ENCODE measurements at regions not wholly inside any gene's neighbourhood (a gene's known extent, or its start where the extent isn't known, plus 50 kb on each side); places are given as distances from the start of the nearest gene placed in this dataset.
"Not testable (repeated sequence)": the region's sequence is repeated elsewhere in the genome, so short reads cannot be mapped to it uniquely, and the experiment has no call there.

GRCh38 chr9:42759320-42759719 lies 575.9 kb downstream of the SPATA31A6 start:
- not testable (repeated sequence) for H2AFZ ChIP-seq (ENCODE audit: low read depth, low read length); H3K9me3 ChIP-seq (ENCODE audit: insufficient read depth, low read length); H3K4me3 ChIP-seq (ENCODE audit: low read length); H3K27me3 ChIP-seq (ENCODE audit: low read depth, low read length); H3K4me1 ChIP-seq (ENCODE audit: low read length); H3K4me2 ChIP-seq (ENCODE audit: low read length); H3K36me3 ChIP-seq (replicated peaks; ENCODE audit: low read depth, low read length); H3K27ac ChIP-seq (ENCODE audit: low read length); H4K20me1 ChIP-seq (ENCODE audit: insufficient read depth, low read length); H3K9ac ChIP-seq (ENCODE audit: low read length); H3K79me2 ChIP-seq (ENCODE audit: low read length)
- TF ChIP-seq CTCF (IDR thresholded peaks at IDR 0.05; ENCODE audit: low read depth, low read length): peak; percentile 36

GRCh38 chr9:42782201-42782600 lies 598.7 kb downstream of the SPATA31A6 start:
- H2AFZ ChIP-seq (ENCODE audit: low read depth, low read length); H3K36me3 ChIP-seq (replicated peaks; ENCODE audit: low read depth, low read length); H3K4me1 ChIP-seq (ENCODE audit: low read length); H3K4me3 ChIP-seq (ENCODE audit: low read length); H3K9ac ChIP-seq (ENCODE audit: low read length); H3K9me3 ChIP-seq (ENCODE audit: insufficient read depth, low read length); H3K79me2 ChIP-seq (ENCODE audit: low read length); H4K20me1 ChIP-seq (ENCODE audit: insufficient read depth, low read length); H3K4me2 ChIP-seq (ENCODE audit: low read length); H3K27ac ChIP-seq (ENCODE audit: low read length); H3K27me3 ChIP-seq (ENCODE audit: low read depth, low read length): not testable (repeated sequence)

GRCh38 chr9:42792725-42793124 lies 609.3 kb downstream of the SPATA31A6 start:
- H3K27ac ChIP-seq (ENCODE audit: low read length); H3K4me1 ChIP-seq (ENCODE audit: low read length); H3K27me3 ChIP-seq (ENCODE audit: low read depth, low read length); H4K20me1 ChIP-seq (ENCODE audit: insufficient read depth, low read length); H3K4me3 ChIP-seq (ENCODE audit: low read length); H2AFZ ChIP-seq (ENCODE audit: low read depth, low read length); H3K79me2 ChIP-seq (ENCODE audit: low read length); H3K36me3 ChIP-seq (replicated peaks; ENCODE audit: low read depth, low read length); H3K4me2 ChIP-seq (ENCODE audit: low read length); H3K9ac ChIP-seq (ENCODE audit: low read length); H3K9me3 ChIP-seq (ENCODE audit: insufficient read depth, low read length): not testable (repeated sequence)

GRCh38 chr9:42798571-42798970 lies 615.1 kb downstream of the SPATA31A6 start:
- H3K27me3 ChIP-seq (ENCODE audit: low read depth, low read length); H3K27ac ChIP-seq (ENCODE audit: low read length); H3K9ac ChIP-seq (ENCODE audit: low read length); H3K4me2 ChIP-seq (ENCODE audit: low read length); H3K79me2 ChIP-seq (ENCODE audit: low read length); H4K20me1 ChIP-seq (ENCODE audit: insufficient read depth, low read length); H3K4me1 ChIP-seq (ENCODE audit: low read length); H3K4me3 ChIP-seq (ENCODE audit: low read length); H2AFZ ChIP-seq (ENCODE audit: low read depth, low read length); H3K9me3 ChIP-seq (ENCODE audit: insufficient read depth, low read length); H3K36me3 ChIP-seq (replicated peaks; ENCODE audit: low read depth, low read length): not testable (repeated sequence)
- TF ChIP-seq CTCF (IDR thresholded peaks at IDR 0.05; ENCODE audit: low read depth, low read length): peak; percentile 29

GRCh38 chr9:42802716-42803115 lies 619.3 kb downstream of the SPATA31A6 start:
- H3K9ac ChIP-seq (ENCODE audit: low read length); H3K4me1 ChIP-seq (ENCODE audit: low read length); H3K27ac ChIP-seq (ENCODE audit: low read length); H3K36me3 ChIP-seq (replicated peaks; ENCODE audit: low read depth, low read length); H3K27me3 ChIP-seq (ENCODE audit: low read depth, low read length); H3K79me2 ChIP-seq (ENCODE audit: low read length); H3K9me3 ChIP-seq (ENCODE audit: insufficient read depth, low read length); H2AFZ ChIP-seq (ENCODE audit: low read depth, low read length); H3K4me3 ChIP-seq (ENCODE audit: low read length); H3K4me2 ChIP-seq (ENCODE audit: low read length); H4K20me1 ChIP-seq (ENCODE audit: insufficient read depth, low read length): not testable (repeated sequence)

- not testable (repeated sequence) for H3K36me3 ChIP-seq (replicated peaks; ENCODE audit: low read depth, low read length); H3K4me1 ChIP-seq (ENCODE audit: low read length); H3K4me3 ChIP-seq (ENCODE audit: low read length); H2AFZ ChIP-seq (ENCODE audit: low read depth, low read length); H3K79me2 ChIP-seq (ENCODE audit: low read length); H3K27me3 ChIP-seq (ENCODE audit: low read depth, low read length); H4K20me1 ChIP-seq (ENCODE audit: insufficient read depth, low read length); H3K27ac ChIP-seq (ENCODE audit: low read length); H3K9ac ChIP-seq (ENCODE audit: low read length); H3K9me3 ChIP-seq (ENCODE audit: insufficient read depth, low read length); H3K4me2 ChIP-seq (ENCODE audit: low read length)
Observed at GRCh38 chr9:42806674-42807073, 623.2 kb downstream of the SPATA31A6 start.

GRCh38 chr9:42821468-42821867 lies 638.0 kb downstream of the SPATA31A6 start:
- H3K27me3 ChIP-seq (ENCODE audit: low read depth, low read length); H3K27ac ChIP-seq (ENCODE audit: low read length); H2AFZ ChIP-seq (ENCODE audit: low read depth, low read length); H3K4me2 ChIP-seq (ENCODE audit: low read length); H3K4me1 ChIP-seq (ENCODE audit: low read length); H4K20me1 ChIP-seq (ENCODE audit: insufficient read depth, low read length); H3K79me2 ChIP-seq (ENCODE audit: low read length); H3K36me3 ChIP-seq (replicated peaks; ENCODE audit: low read depth, low read length); H3K9me3 ChIP-seq (ENCODE audit: insufficient read depth, low read length); H3K4me3 ChIP-seq (ENCODE audit: low read length); H3K9ac ChIP-seq (ENCODE audit: low read length): not testable (repeated sequence)

- H3K27ac ChIP-seq (ENCODE audit: low read length); H2AFZ ChIP-seq (ENCODE audit: low read depth, low read length); H3K36me3 ChIP-seq (replicated peaks; ENCODE audit: low read depth, low read length); H3K27me3 ChIP-seq (ENCODE audit: low read depth, low read length); H3K79me2 ChIP-seq (ENCODE audit: low read length); H3K9ac ChIP-seq (ENCODE audit: low read length); H3K4me2 ChIP-seq (ENCODE audit: low read length); H3K9me3 ChIP-seq (ENCODE audit: insufficient read depth, low read length); H3K4me3 ChIP-seq (ENCODE audit: low read length); H4K20me1 ChIP-seq (ENCODE audit: insufficient read depth, low read length); H3K4me1 ChIP-seq (ENCODE audit: low read length): not testable (repeated sequence)
Observed at GRCh38 chr9:42848156-42848555, 664.7 kb downstream of the SPATA31A6 start.
